GM12892 (cell line): ENCODE measurements at regions not wholly inside any gene's neighbourhood (a gene's known extent, or its start where the extent isn't known, plus 50 kb on each side); places are given as distances from the start of the nearest gene placed in this dataset.

Experiments used
- POLR2A ChIP-seq: IDR thresholded peaks from 2 replicates; pipeline ENCODE4 v1.6.1; 2011; ENCODE audit warnings: low read depth, low read length, control low read depth
- POLR2AphosphoS5 ChIP-seq: IDR thresholded peaks from 2 replicates; pipeline ENCODE4 v1.6.1; 2011; ENCODE audit warnings: low read depth, low read length, control low read depth

GRCh38 chrX:79556800-79557199 lies 189.7 kb upstream of the ITM2A start:
- TF ChIP-seq POLR2AphosphoS5 (no peak), POLR2A (no peak)
